ENCODE measurements at regions not wholly inside any gene's neighbourhood (a gene's known extent, or its start where the extent isn't known, plus 50 kb on each side); places are given as distances from the start of the nearest gene placed in this dataset.

DNA sequence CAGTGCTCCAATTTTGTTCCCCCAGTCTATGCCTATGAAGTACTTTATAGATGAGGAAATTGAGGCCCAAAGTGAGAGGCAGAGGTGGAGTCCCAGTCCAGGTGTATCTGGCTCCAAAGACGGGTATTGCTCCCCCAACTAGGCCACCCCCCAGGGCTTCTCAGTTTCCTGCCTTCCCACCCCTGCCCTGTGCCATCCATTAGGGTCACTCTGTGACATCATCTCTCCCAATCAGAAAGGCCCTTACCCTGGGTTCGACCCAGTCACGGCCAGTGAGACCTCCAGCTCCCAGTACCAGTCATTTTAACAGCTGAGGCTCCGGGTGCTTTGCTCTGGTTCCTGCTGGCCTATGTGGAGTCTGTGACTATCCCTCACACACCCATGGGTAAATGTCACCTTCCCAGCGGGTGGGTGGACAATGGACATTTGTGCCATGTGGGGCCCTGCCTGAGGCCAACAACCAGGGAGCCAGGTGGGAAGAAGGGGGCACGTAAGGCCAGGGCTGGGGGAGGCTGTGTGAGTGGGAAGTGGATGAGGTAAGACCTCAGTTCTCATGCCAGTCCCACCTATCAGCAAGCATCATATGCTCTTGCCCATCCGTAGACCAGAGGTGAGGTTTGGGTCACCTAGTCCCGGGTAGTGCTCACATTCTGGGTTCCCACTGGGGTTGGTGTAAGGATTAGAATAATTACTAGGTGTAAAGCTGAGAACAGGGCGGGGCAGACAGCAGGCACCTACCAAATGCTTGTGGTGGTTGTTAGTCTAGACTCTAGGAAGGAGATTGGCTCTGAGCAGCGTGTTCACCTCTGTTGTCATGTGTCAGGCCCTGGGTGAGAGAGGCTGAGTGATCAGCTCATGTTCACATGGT, 685.9 kb downstream of the MATN1 start:
- H3K4me3 ChIP-seq (ENCODE audit: low read depth, low read length), result no peak overlapping the region
- TF ChIP-seq, protein P1, sequence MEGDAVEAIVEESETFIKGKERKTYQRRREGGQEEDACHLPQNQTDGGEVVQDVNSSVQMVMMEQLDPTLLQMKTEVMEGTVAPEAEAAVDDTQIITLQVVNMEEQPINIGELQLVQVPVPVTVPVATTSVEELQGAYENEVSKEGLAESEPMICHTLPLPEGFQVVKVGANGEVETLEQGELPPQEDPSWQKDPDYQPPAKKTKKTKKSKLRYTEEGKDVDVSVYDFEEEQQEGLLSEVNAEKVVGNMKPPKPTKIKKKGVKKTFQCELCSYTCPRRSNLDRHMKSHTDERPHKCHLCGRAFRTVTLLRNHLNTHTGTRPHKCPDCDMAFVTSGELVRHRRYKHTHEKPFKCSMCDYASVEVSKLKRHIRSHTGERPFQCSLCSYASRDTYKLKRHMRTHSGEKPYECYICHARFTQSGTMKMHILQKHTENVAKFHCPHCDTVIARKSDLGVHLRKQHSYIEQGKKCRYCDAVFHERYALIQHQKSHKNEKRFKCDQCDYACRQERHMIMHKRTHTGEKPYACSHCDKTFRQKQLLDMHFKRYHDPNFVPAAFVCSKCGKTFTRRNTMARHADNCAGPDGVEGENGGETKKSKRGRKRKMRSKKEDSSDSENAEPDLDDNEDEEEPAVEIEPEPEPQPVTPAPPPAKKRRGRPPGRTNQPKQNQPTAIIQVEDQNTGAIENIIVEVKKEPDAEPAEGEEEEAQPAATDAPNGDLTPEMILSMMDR (IDR thresholded peaks at IDR 0.05; ENCODE audit: low read depth, low read length), result no peak

DNA sequence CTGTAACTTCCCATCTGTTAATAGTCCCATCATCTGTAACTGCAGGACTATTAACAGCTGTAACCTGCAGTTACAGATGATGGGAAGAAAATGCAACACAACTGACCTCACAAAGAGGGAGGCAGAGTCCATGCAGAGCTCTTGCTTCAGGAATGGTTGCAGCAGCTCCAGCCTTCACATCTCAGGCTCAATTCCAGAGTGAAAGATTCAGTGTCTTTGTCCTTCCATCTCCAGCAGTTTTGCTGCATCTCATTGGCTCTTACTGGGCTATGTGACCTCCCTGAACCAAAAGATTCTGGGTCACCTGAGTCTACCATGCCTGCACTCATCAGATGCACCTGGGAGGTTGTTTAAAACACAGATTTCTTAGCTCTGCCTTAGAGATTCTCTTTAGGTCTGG, 686.7 kb downstream of the MATN1 start:
- no peak overlapping the region for H3K4me3 ChIP-seq (ENCODE audit: low read depth, low read length)
- TF ChIP-seq, protein P1 (IDR thresholded peaks at IDR 0.05; ENCODE audit: low read depth, low read length), result no peak

DNA sequence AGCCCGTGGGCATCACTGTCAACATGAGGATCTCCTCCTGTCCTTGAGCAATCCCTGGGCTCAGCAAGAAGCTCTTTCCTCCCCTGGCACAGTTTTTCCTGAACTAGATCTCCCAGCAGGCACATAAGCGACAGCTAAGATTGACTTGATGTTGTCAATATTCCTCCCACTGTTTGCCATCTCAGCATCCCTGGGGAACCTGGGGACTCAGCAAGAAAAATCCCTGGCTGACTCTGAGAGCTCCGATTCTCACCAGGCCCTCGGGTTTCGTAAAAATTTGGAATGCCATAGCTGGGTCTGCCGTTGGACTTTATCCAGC, 687.2 kb downstream of the MATN1 start:
- H3K4me3 ChIP-seq (ENCODE audit: low read depth, low read length), result no peak overlapping the region
- TF ChIP-seq, protein P1 (IDR thresholded peaks at IDR 0.05; ENCODE audit: low read depth, low read length), result no peak

DNA sequence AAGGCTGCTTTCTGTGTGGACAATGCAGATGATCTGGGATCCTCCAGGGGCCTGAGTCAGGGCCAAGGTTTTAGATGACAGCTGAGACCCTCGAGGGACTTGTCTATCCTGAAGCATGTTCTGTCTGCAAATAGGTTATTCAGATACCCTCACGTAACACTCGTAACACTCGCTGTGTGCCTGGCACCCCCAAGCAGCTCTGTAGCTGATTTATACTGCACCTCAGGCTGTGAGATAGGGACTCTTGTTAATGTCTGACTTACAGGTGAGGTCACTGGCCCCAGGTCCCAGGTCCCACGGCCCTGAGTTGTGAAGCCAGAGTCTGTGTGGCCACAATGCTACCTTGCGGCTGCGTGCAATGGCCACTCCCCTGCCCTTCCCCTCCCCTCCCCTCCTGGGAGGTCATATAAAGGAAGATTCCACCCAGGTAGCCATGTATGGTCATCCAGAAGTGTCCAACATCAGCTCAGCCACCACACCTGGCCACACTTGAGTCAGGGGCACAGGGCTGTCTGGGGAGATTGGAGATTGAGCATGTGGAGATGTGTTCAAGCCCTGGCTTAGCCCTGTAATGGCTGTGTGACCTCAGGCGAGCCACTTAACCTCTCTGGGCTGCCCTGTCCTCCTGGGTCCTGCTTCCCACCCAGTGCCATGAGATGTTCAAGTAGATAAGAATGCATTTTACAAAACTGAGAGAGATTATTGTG, 687.7 kb downstream of the MATN1 start:
- H3K4me3 ChIP-seq (ENCODE audit: low read depth, low read length), result no peak overlapping the region
- TF ChIP-seq, protein P1 (IDR thresholded peaks at IDR 0.05; ENCODE audit: low read depth, low read length), result no peak

DNA sequence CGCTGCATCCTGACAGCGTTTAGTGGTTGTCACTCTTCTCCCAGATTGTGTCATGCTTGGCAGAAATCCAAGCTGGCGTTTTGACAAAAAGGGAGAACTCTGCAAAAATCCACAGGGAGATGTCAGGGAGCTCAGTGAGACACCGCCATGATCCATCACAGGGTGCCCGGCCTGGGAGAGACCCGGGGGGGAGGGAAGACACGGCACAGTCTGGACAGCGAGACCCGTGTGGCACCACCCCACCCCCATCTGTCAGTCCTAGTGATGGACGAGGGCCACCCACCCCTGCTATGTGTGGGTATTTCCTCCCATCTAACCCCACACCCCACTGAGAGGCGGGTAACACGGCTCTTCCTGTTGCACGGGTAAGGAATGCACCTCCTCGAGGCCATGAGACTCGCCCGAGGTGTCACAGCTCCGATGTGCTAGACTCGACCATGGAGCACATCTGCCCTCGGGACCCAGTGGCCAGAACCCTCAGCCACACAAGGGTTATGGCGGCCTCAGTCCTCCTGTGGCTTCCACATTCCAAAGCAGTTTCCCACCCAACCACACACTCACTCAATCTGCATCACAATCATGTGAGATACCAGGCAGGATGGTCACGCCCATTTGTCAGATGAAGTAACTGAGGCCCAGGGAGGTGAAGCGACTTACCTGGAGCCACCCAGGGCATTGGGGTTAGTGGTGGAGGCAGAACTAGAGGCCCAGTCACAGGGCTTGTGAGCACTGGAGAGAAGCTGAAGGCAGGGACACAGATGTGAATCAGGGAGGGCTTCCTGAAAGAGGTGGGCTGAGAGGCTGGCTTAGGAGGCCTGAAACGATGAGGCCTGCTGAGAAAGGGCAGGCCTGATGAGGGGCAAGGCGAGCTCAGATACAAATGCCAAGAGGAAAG, 688.5 kb downstream of the MATN1 start:
- TF ChIP-seq, protein P1 (IDR thresholded peaks at IDR 0.05; ENCODE audit: low read depth, low read length), result no peak

DNA sequence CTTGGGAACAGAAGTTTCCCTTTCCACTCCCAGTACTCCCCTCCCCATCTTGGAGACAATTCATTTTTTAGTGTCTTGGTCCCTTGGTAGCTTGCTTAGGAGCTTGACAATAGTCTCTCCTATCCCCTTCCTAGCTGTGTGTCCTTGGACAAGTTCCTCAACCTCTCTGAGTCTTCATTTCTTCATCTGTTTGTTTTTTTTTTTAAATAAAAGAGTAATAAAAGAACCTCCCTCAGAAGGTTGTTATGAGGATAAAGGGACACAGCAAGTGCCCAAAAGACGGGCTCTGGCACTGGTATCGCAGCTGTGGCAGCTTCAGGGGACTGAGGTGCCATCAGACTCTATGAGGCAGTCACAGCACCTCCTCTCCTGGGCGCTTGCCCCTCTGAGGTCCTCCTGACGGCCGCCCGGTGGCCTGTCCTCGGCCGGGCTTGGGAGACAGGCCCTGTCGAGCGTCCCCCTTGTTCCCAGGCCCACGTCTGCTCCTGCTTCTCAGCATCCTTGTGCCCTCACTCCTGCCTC, 689.2 kb downstream of the MATN1 start:
- TF ChIP-seq, protein P1 (IDR thresholded peaks at IDR 0.05; ENCODE audit: low read depth, low read length), result no peak

More for the DNA sequence above, 688.5 kb downstream of the MATN1 start:
- H3K4me3 ChIP-seq (ENCODE audit: low read depth, low read length), result no peak overlapping the region

More for the DNA sequence above, 689.2 kb downstream of the MATN1 start:
- no peak overlapping the region for H3K4me3 ChIP-seq (ENCODE audit: low read depth, low read length)

All from WI38 (cell line).